B cell (primary cell): ENCODE measurements at regions not wholly inside any gene's neighbourhood (a gene's known extent, or its start where the extent isn't known, plus 50 kb on each side); places are given as distances from the start of the nearest gene placed in this dataset.

ENCODE experiments used
- ATAC-seq: fragments of 200-7000 bp; cut with Tn5 transposase; one replicate; pipeline ENCODE4 v1.10.0; 2021; ENCODE audit warnings: low read depth, mild to moderate bottlenecking, moderate number of reproducible peaks, moderate library complexity
- CTCF ChIA-PET: fragments of 350-600 bp; sonication (Branson Sonifier 250); formaldehyde crosslinking; loops from one replicate; lab custom pipeline; 2021; ENCODE audit warnings: antibody characterized with exemption, inconsistent platforms; lab: Charles Lee
- POLR2A ChIA-PET: fragments of 350-600 bp; sonication (Branson Sonifier 250); formaldehyde crosslinking; loops from one replicate; lab custom pipeline; 2021; ENCODE audit warnings: antibody characterized with exemption; lab: Charles Lee
- DNase-seq: peaks from one replicate; pipeline ENCODE4 v3.0.0; 2013
- H2AFZ ChIP-seq: 2 replicates; pipeline ENCODE4 v1.6.1; 2012; ENCODE audit warnings: mild to moderate bottlenecking, low read depth, low read length; ENCODE audit not compliant: insufficient read depth, poor library complexity, severe bottlenecking
- H3K27ac ChIP-seq, 2 donors: 1 replicate in 1 of 2; 2 replicates in 1 of 2; pipeline ENCODE4 v1.5.1; 2012 to 2013; ENCODE audit warnings: low read length in 2 of 2, mild to moderate bottlenecking in 2 of 2, moderate library complexity in 1 of 2
- H3K27me3 ChIP-seq, 4 experiments: fragments of 200-600 bp in 1 of 4; sonication (generic) in 1 of 4; replicated peaks in 1 of 4; 1 replicate in 2 of 4; 2 replicates in 2 of 4; pipeline versions ENCODE4 v1.6.1 to v1.7.0; 2013 to 2016; ENCODE audit warnings: low read length in 3 of 4, mild to moderate bottlenecking in 2 of 4, mixed read lengths in 1 of 4, moderate library complexity in 1 of 4; ENCODE audit not compliant: insufficient read depth in 4 of 4, control insufficient read depth in 3 of 4; ENCODE audit errors: control extremely low read depth in 1 of 4
- H3K36me3 ChIP-seq, 2 experiments: replicated peaks in 1 of 2; 1 replicate in 1 of 2; 2 replicates in 1 of 2; pipeline versions ENCODE4 v1.6.1 to v1.7.1; 2013; ENCODE audit warnings: low read length in 1 of 2; ENCODE audit not compliant: insufficient read depth in 2 of 2, control insufficient read depth in 1 of 2; ENCODE audit errors: control extremely low read depth in 1 of 2, extremely low read depth in 1 of 2
- H3K4me1 ChIP-seq, 2 donors: fragments of 200-600 bp in 1 of 2; sonication (generic) in 1 of 2; 1 replicate in 1 of 2; 2 replicates in 1 of 2; pipeline versions ENCODE4 v1.5.1 to v1.6.1; 2013 to 2017; ENCODE audit warnings: low read length in 2 of 2; ENCODE audit not compliant: control insufficient read depth in 2 of 2, insufficient read depth in 2 of 2
- H3K4me2 ChIP-seq: replicated peaks from 2 replicates; pipeline ENCODE3; 2012; ENCODE audit warnings: mild to moderate bottlenecking, low read depth, low read length; ENCODE audit not compliant: poor library complexity, severe bottlenecking
- H3K4me3 ChIP-seq, 5 experiments: fragments of 200-600 bp in 1 of 5; sonication (generic) in 1 of 5; 1 replicate in 3 of 5; 2 replicates in 2 of 5; pipeline versions ENCODE4 v1.5.1 to v1.7.0; 2011 to 2016; ENCODE audit warnings: low read length in 4 of 5, mild to moderate bottlenecking in 4 of 5, low read depth in 2 of 5, control low read depth in 1 of 5, moderate library complexity in 1 of 5; ENCODE audit not compliant: insufficient read depth in 1 of 5; ENCODE audit errors: control extremely low read depth in 1 of 5, extremely low read depth in 1 of 5
- H3K79me2 ChIP-seq: fragments of 200-600 bp; sonication (generic); one replicate; pipeline ENCODE4 v1.6.0; 2016; ENCODE audit warnings: low read length; ENCODE audit not compliant: control insufficient read depth, insufficient read depth
- H3K9ac ChIP-seq: fragments of 200-600 bp; sonication (generic); 2 replicates; pipeline ENCODE4 v1.6.1; 2017; ENCODE audit warnings: mild to moderate bottlenecking, low read length, moderate library complexity
- H3K9me3 ChIP-seq, 3 donors: one replicate each; pipeline versions ENCODE4 v1.6.1 to v1.7.1; 2013; ENCODE audit warnings: low read length in 2 of 3; ENCODE audit not compliant: control insufficient read depth in 2 of 3, insufficient read depth in 1 of 3; ENCODE audit errors: control extremely low read depth in 1 of 3
- H4K20me1 ChIP-seq: 2 replicates; pipeline ENCODE4 v1.6.0; 2012; ENCODE audit warnings: mild to moderate bottlenecking, low read length; ENCODE audit not compliant: insufficient read depth, control insufficient read depth, poor library complexity, severe bottlenecking
- H3K27ac Mint-ChIP-seq: one replicate; pipeline ENCODE4 v1.8.0; 2021; ENCODE audit warnings: mixed read lengths
- H3K27me3 Mint-ChIP-seq: one replicate; pipeline ENCODE4 v1.8.0; 2021; ENCODE audit warnings: mixed read lengths
- H3K4me1 Mint-ChIP-seq: one replicate; pipeline ENCODE4 v1.8.0; 2021; ENCODE audit warnings: mixed read lengths
- H3K4me3 Mint-ChIP-seq: one replicate; pipeline ENCODE4 v1.8.0; 2021; ENCODE audit warnings: mixed read lengths
- H3K9me3 Mint-ChIP-seq: one replicate; pipeline ENCODE4 v1.8.0; 2022; ENCODE audit warnings: mixed read lengths; ENCODE audit not compliant: insufficient read depth
- CTCF ChIP-seq: fragments of 200-600 bp; IDR thresholded peaks from one replicate; pipeline ENCODE4 v1.8.0; 2022; ENCODE audit warnings: antibody characterized with exemption, mild to moderate bottlenecking
- EZH2 ChIP-seq: IDR thresholded peaks from 2 replicates; pipeline ENCODE4 v1.6.1; 2012; ENCODE audit warnings: borderline replicate concordance, low read depth, mild to moderate bottlenecking, moderate library complexity, low read length; ENCODE audit not compliant: insufficient read depth, poor library complexity, severe bottlenecking
- WGBS: methylation state at CpG from one replicate; pipeline ENCODE4 v1.1.5; 2013; ENCODE audit warnings: missing lambda C conversion rate; ENCODE audit not compliant: insufficient coverage; 5-methylcytosine and 5-hydroxymethylcytosine counted together
- intact Hi-C: fragments of 100-400 bp; cut with micrococcal nuclease; formaldehyde crosslinking; loops from one replicate; pipeline ENCODE4 v1.10.0; 2022

- no peak for DNase-seq
- no peaks in the 10 kb centered on the region for H3K4me1 ChIP-seq
- no peaks in the 10 kb centered on the region for H3K79me2 ChIP-seq
- intact Hi-C loops = no loop called here
- ATAC-seq = no peak
- H3K4me2 ChIP-seq = no peak overlapping the region
- no peak overlapping the region for H3K27ac ChIP-seq
- H3K36me3 ChIP-seq = no peaks in the 10 kb centered on the region
- no peaks in the 10 kb centered on the region for H3K9me3 ChIP-seq
- peaks cover 2% of the 10 kb centered on the region for H3K9me3 Mint-ChIP-seq
- no peaks in the 10 kb centered on the region for H3K27me3 ChIP-seq
- TF ChIP-seq CTCF (no peak), EZH2 (no peak)
- no peak overlapping the region for H3K9ac ChIP-seq
- no peak overlapping the region for H3K4me3 Mint-ChIP-seq
- no peak overlapping the region for H3K27ac Mint-ChIP-seq
- POLR2A ChIA-PET = no interaction called here
- CTCF ChIA-PET = no interaction called here
- no peaks in the 10 kb centered on the region for H3K27me3 Mint-ChIP-seq
- H3K4me1 Mint-ChIP-seq = no peaks in the 10 kb centered on the region
- H2AFZ ChIP-seq = no peak overlapping the region
- H4K20me1 ChIP-seq = no peaks in the 10 kb centered on the region
- no CpG with 5 or more reads among the region's 1 CpG for WGBS
- H3K4me3 ChIP-seq = no peak overlapping the region
Observed at GRCh38 chr2:34316788-34317187, 717.7 kb upstream of the FAM98A start.

DNA sequence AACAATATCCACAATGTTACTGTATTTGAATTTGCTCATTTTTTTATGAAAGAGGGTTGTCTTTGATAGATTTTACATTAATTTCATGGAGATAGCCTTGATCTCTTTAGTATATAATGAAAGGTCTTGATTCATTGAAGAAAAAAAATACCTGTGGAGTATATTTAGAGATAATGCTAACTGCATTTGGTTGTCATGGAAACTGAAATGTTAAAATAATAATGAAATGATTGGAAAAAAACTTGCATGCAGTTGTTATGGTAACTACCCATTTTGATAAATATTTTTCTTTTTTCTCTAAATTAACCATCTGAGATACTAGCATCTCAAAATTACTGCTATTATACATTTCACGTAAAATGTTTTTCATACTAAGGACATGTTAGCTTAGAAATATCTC is 712.7 kb upstream of the FAM98A start:
- intact Hi-C loops = no loop called here
- no peak for ATAC-seq

More for the DNA sequence above, 712.7 kb upstream of the FAM98A start:
- H3K27me3 ChIP-seq = no peaks in the 10 kb centered on the region
- no peaks in the 10 kb centered on the region for H4K20me1 ChIP-seq
- H3K4me1 ChIP-seq = no peaks in the 10 kb centered on the region
- Mint-ChIP-seq H3K9me3 (peaks cover 2% of the 10 kb centered on the region), H3K4me1 (no peaks in the 10 kb centered on the region), H3K4me3 (no peak overlapping the region), H3K27ac (no peak overlapping the region), H3K27me3 (no peaks in the 10 kb centered on the region)
- no peak overlapping the region for H3K4me2 ChIP-seq
- H3K9ac ChIP-seq = no peak overlapping the region
- no peak for DNase-seq
- CTCF ChIA-PET = no interaction called here
- H3K9me3 ChIP-seq = no peaks in the 10 kb centered on the region
- H3K36me3 ChIP-seq = no peaks in the 10 kb centered on the region
- H2AFZ ChIP-seq = no peak overlapping the region
- H3K4me3 ChIP-seq = no peak overlapping the region
- H3K27ac ChIP-seq = no peak overlapping the region
- POLR2A ChIA-PET = no interaction called here
- no peaks in the 10 kb centered on the region for H3K79me2 ChIP-seq
- no peak for TF ChIP-seq CTCF
- TF ChIP-seq EZH2 = no peak
- no CpG with 5 or more reads among the region's 1 CpG for WGBS
